Left lung (tissue), 4 donors: ENCODE measurements at regions not wholly inside any gene's neighbourhood (a gene's known extent, or its start where the extent isn't known, plus 50 kb on each side); places are given as distances from the start of the nearest gene placed in this dataset.
A peak's percentile ranks its signal among the peaks of the same experiment; 100 is the strongest.

ENCODE experiments used
- ATAC-seq: fragments of 200-7000 bp; cut with Tn5 transposase; one replicate; pipeline ENCODE4 v1.9.1; 2020; ENCODE audit warnings: moderate library complexity
- DNase-seq, 4 donors: peaks; one replicate each; pipeline ENCODE4 v3.0.0-alpha.2; 2013 to 2020
- H3K27ac ChIP-seq, 2 donors: fragments of 200-600 bp; sonication (generic) in 1 of 2; one replicate each; pipeline versions ENCODE4 v1.5.0 to v1.8.0; 2020 to 2021
- H3K27me3 ChIP-seq, 2 donors: fragments of 200-600 bp; sonication (generic) in 1 of 2; one replicate each; pipeline versions ENCODE4 v1.5.0 to v1.8.0; 2020 to 2021
- H3K36me3 ChIP-seq, 2 donors: fragments of 200-600 bp; sonication (generic) in 1 of 2; one replicate each; pipeline versions ENCODE4 v1.5.0 to v1.8.0; 2020 to 2021
- H3K4me1 ChIP-seq, 2 donors: fragments of 200-600 bp; one replicate each; pipeline ENCODE4 v1.8.0; 2021
- H3K4me3 ChIP-seq, 2 donors: fragments of 200-600 bp; sonication (generic) in 1 of 2; one replicate each; pipeline versions ENCODE4 v1.5.0 to v1.8.0; 2020 to 2021; ENCODE audit warnings: mild to moderate bottlenecking in 1 of 2
- H3K9me3 ChIP-seq, 2 donors: fragments of 200-600 bp; sonication (generic) in 1 of 2; one replicate each; pipeline versions ENCODE4 v1.5.0 to v1.8.0; 2020 to 2021
- intact Hi-C, 2 donors: fragments of 100-400 bp; cut with DNase I; formaldehyde crosslinking; loops; one replicate each; pipeline versions ENCODE4 v1.11.2 to v1.14.2; 2022
- TF ChIP-seq, protein P1 (sequence below), 2 donors: fragments of 200-600 bp; sonication (generic) in 1 of 2; IDR thresholded peaks; one replicate each; pipeline versions ENCODE4 v1.5.0 to v1.8.0; 2021; ENCODE audit warnings: antibody characterized with exemption in 2 of 2
- donor health status: DM: no; HTN: yes; CAD: no.
- donor health status: DM: no; HTN: no; CAD: no.

DNA sequence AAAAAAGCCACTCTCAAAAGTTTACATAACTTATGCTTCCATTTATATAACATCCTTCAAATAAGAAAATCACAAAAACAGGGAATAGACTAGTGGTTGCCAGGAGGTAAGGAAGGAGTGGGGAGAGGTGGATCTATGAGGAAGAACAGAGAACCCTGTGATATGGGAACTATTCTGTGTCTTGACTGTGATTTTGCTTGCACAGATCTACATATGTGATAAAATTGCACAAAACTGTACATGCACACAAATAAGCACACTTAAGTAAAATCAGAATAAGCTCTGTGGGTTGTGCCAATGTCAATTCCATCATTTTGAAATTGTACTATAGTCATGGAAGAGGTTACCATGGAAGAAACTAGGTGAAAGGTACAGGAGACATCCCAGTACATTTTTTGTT is 121.6 kb upstream of the SGCG start:
- TF ChIP-seq, protein P1, sequence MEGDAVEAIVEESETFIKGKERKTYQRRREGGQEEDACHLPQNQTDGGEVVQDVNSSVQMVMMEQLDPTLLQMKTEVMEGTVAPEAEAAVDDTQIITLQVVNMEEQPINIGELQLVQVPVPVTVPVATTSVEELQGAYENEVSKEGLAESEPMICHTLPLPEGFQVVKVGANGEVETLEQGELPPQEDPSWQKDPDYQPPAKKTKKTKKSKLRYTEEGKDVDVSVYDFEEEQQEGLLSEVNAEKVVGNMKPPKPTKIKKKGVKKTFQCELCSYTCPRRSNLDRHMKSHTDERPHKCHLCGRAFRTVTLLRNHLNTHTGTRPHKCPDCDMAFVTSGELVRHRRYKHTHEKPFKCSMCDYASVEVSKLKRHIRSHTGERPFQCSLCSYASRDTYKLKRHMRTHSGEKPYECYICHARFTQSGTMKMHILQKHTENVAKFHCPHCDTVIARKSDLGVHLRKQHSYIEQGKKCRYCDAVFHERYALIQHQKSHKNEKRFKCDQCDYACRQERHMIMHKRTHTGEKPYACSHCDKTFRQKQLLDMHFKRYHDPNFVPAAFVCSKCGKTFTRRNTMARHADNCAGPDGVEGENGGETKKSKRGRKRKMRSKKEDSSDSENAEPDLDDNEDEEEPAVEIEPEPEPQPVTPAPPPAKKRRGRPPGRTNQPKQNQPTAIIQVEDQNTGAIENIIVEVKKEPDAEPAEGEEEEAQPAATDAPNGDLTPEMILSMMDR (IDR thresholded peaks at IDR 0.05), result no peak
- H3K27me3 ChIP-seq, result no peaks in the 10 kb centered on the region
- no peaks in the 10 kb centered on the region for H3K36me3 ChIP-seq
- no peaks in the 10 kb centered on the region for H3K4me1 ChIP-seq
- no peaks in the 10 kb centered on the region for H3K9me3 ChIP-seq
- intact Hi-C loops, result no loop called here
- H3K27ac ChIP-seq, result no peak overlapping the region
- DNase-seq (no peak), ATAC-seq (no peak)
- no peak overlapping the region for H3K4me3 ChIP-seq

GRCh38 chr13:23060959-23061358 is 119.8 kb upstream of the SGCG start:
- H3K4me3 ChIP-seq, result no peak overlapping the region
- no peaks in the 10 kb centered on the region for H3K9me3 ChIP-seq
- intact Hi-C loops, result no loop called here
- H3K27me3 ChIP-seq, result no peaks in the 10 kb centered on the region
- H3K36me3 ChIP-seq, result no peaks in the 10 kb centered on the region
- DNase-seq (no peak), ATAC-seq (no peak)
- TF ChIP-seq, protein P1 (IDR thresholded peaks at IDR 0.05), result no peak
- H3K27ac ChIP-seq, result no peak overlapping the region
- H3K4me1 ChIP-seq, result no peaks in the 10 kb centered on the region

GRCh38 chr13:23067129-23067528 is 113.7 kb upstream of the SGCG start:
- intact Hi-C loops, result no loop called here
- ATAC-seq, result no peak
- peaks cover 0 to 10% of the 10 kb centered on the region in 2 donors for H3K9me3 ChIP-seq
- TF ChIP-seq, protein P1 (IDR thresholded peaks at IDR 0.05), result no peak
- H3K4me1 ChIP-seq, result no peaks in the 10 kb centered on the region
- no peak overlapping the region for H3K4me3 ChIP-seq
- H3K36me3 ChIP-seq, result peaks cover 0 to 2% of the 10 kb centered on the region in 2 donors
- H3K27ac ChIP-seq, result no peak overlapping the region
- no peaks in the 10 kb centered on the region for H3K27me3 ChIP-seq
- no peak for DNase-seq

DNA sequence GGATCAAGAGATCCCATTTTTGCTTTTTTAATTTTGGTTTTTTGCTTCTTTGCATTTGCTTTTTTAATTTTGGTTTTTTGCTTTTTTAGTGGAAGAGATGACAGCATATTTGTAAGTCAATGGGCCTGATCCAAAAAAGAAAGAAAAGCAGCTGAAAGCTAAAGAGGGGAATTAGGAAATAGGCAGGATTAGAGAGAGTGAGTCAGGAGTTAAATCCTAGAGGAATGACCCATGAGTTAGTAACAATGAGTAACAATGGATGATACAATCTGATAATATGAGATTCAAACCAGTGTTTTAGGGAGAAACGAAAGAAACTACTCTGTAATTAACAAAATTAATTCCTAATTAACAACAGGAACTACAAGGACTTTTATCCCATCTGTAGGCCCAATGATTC is 111.2 kb upstream of the SGCG start:
- no peaks in the 10 kb centered on the region for H3K27me3 ChIP-seq
- ATAC-seq (no peak), DNase-seq (no peak)
- intact Hi-C loops, result no loop called here
- H3K4me1 ChIP-seq, result no peaks in the 10 kb centered on the region
- H3K27ac ChIP-seq, result no peak overlapping the region
- H3K36me3 ChIP-seq, result peaks cover 0 to 2% of the 10 kb centered on the region in 2 donors
- H3K4me3 ChIP-seq, result no peak overlapping the region
- TF ChIP-seq, protein P1 (IDR thresholded peaks at IDR 0.05), result no peak
- H3K9me3 ChIP-seq, result peaks cover 0 to 10% of the 10 kb centered on the region in 2 donors

GRCh38 chr13:23074075-23074828 is 106.5 kb upstream of the SGCG start:
- Histone ChIP-seq H3K27ac (no peak overlapping the region), H3K4me1 (no peaks in the 10 kb centered on the region), H3K27me3 (no peaks in the 10 kb centered on the region), H3K4me3 (no peak overlapping the region), H3K9me3 (peaks cover 0 to 10% of the 10 kb centered on the region in 2 donors), H3K36me3 (peaks cover 0 to 2% of the 10 kb centered on the region in 2 donors)
- intact Hi-C loops, result no loop called here
- ATAC-seq, result no peak
- TF ChIP-seq, protein P1 (IDR thresholded peaks at IDR 0.05), result no peak
- DNase-seq, result peak in 2 of 4 donors; percentile 66
